Sigmoid colon (tissue), 6 donors: ENCODE measurements at regions not wholly inside any gene's neighbourhood (a gene's known extent, or its start where the extent isn't known, plus 50 kb on each side); places are given as distances from the start of the nearest gene placed in this dataset.
A peak's percentile ranks its signal among the peaks of the same experiment; 100 is the strongest.

ENCODE experiments used
- DNase-seq: peaks from one replicate; pipeline ENCODE4 v3.0.0-alpha.2; 2019
- H3K27ac ChIP-seq, 4 donors: fragments of 200-600 bp; sonication (generic); one replicate each; pipeline ENCODE4 v1.5.1; 2016 to 2019; ENCODE audit warnings: mild to moderate bottlenecking in 1 of 4
- H3K27me3 ChIP-seq, 3 donors: fragments of 200-600 bp; sonication (generic); one replicate each; pipeline ENCODE4 v1.5.1; 2019; ENCODE audit warnings: mild to moderate bottlenecking in 1 of 3
- H3K36me3 ChIP-seq, 4 donors: fragments of 200-600 bp; sonication (generic); one replicate each; pipeline ENCODE4 v1.5.1; 2016 to 2019
- H3K4me1 ChIP-seq, 4 donors: fragments of 200-600 bp; sonication (generic); one replicate each; pipeline ENCODE4 v1.5.1; 2017 to 2019
- H3K4me3 ChIP-seq, 4 donors: fragments of 200-600 bp; sonication (generic); one replicate each; pipeline ENCODE4 v1.5.1; 2017 to 2019; ENCODE audit warnings: mild to moderate bottlenecking in 2 of 4, moderate library complexity in 1 of 4
- H3K9me3 ChIP-seq, 4 donors: fragments of 200-600 bp in 3 of 4; sonication (generic) in 3 of 4; one replicate each; pipeline versions ENCODE4 v1.5.1 to v1.6.1; 2013 to 2019
- CTCF ChIP-seq, 4 experiments: fragments of 450-650 bp in 3 of 4; fragments of 200-600 bp in 1 of 4; IDR thresholded peaks; one replicate each; pipeline ENCODE4 v1.5.1; 2016 to 2019; ENCODE audit warnings: antibody characterized with exemption in 4 of 4, mild to moderate bottlenecking in 3 of 4, moderate library complexity in 2 of 4
- EP300 ChIP-seq, 4 donors: sonication (generic); formaldehyde crosslinking; IDR thresholded peaks; one replicate each; pipeline ENCODE4 v1.6.1; 2017; ENCODE audit warnings: antibody characterized with exemption in 4 of 4
- POLR2A ChIP-seq, 2 donors: fragments of 450-650 bp; IDR thresholded peaks; one replicate each; pipeline ENCODE4 v1.6.1; 2016; ENCODE audit warnings: antibody characterized with exemption in 2 of 2, mild to moderate bottlenecking in 2 of 2, moderate library complexity in 2 of 2
- POLR2AphosphoS5 ChIP-seq, 4 donors: sonication (generic); formaldehyde crosslinking; IDR thresholded peaks; one replicate each; pipeline ENCODE4 v1.6.1; 2017; ENCODE audit warnings: antibody characterized with exemption in 4 of 4
- WGBS, 2 donors: extraction: QIAGEN DNeasy Blood & Tissue Kit; methylation state at CpG; one replicate each; pipeline ENCODE4 v1.1.7; 2013; 5-methylcytosine and 5-hydroxymethylcytosine counted together
- intact Hi-C: fragments of 100-400 bp; cut with DNase I; formaldehyde crosslinking; loops from one replicate; pipeline ENCODE4 v1.15.1; 2023
- donor health status: healthy with polysubstance abuse.
- donor health status: healthy.

GRCh38 chr18:22663378-22663777 is 245.7 kb upstream of the CTAGE1 start:
- H3K4me1 ChIP-seq: peaks cover 0 to 24% (median 21%) of the 10 kb centered on the region in 4 donors
- H3K9me3 ChIP-seq: peaks cover 0 to 2% (median 0%) of the 10 kb centered on the region in 4 donors
- no peaks in the 10 kb centered on the region for H3K36me3 ChIP-seq
- 97 to 100% methylated on average over 1 of the region's 1 CpG for WGBS, 2 donors
- no peaks in the 10 kb centered on the region for H3K27me3 ChIP-seq
- no peak for TF ChIP-seq POLR2A (IDR thresholded peaks at IDR 0.05)
- TF ChIP-seq POLR2AphosphoS5 (IDR thresholded peaks at IDR 0.05): no peak
- no peak for TF ChIP-seq EP300 (IDR thresholded peaks at IDR 0.05)
- no peak for TF ChIP-seq CTCF (IDR thresholded peaks at IDR 0.05)
- no peak for DNase-seq
- intact Hi-C loops: no loop called here
- no peak overlapping the region for H3K27ac ChIP-seq
- H3K4me3 ChIP-seq: no peak overlapping the region

GRCh38 chr18:22666411-22666940 is 248.8 kb upstream of the CTAGE1 start:
- H3K27ac ChIP-seq: peak overlapping the region in 3 of 4 donors; percentile 69 to 85 (median 79)

GRCh38 chr18:22667156-22667555 is 249.4 kb upstream of the CTAGE1 start:
- Histone ChIP-seq H3K4me3 (no peak overlapping the region), H3K36me3 (no peaks in the 10 kb centered on the region), H3K27me3 (no peaks in the 10 kb centered on the region), H3K4me1 (peaks cover 0 to 41% (median 28%) of the 10 kb centered on the region in 4 donors), H3K9me3 (peaks cover 0 to 2% (median 0%) of the 10 kb centered on the region in 4 donors), H3K27ac (peak overlapping the region in 3 of 4 donors; percentile 69 to 85 (median 79))
- 87 to 91% methylated on average over 4 of the region's 4 CpGs for WGBS, 2 donors
- no peak for DNase-seq
- TF ChIP-seq POLR2AphosphoS5 (IDR thresholded peaks at IDR 0.05) (no peak), POLR2A (IDR thresholded peaks at IDR 0.05) (no peak), EP300 (IDR thresholded peaks at IDR 0.05) (no peak), CTCF (IDR thresholded peaks at IDR 0.05) (no peak)
- intact Hi-C loops: loop anchor here (2.0 kb wide), 1 partner anchor 16 kb away; no protein-coding TSS in a partner anchor

More at GRCh38 chr18:22666411-22666940, 248.8 kb upstream of the CTAGE1 start:
- Histone ChIP-seq H3K27me3 (no peaks in the 10 kb centered on the region), H3K9me3 (peaks cover 0 to 2% (median 0%) of the 10 kb centered on the region in 4 donors), H3K36me3 (no peaks in the 10 kb centered on the region), H3K4me1 (peaks cover 0 to 41% (median 28%) of the 10 kb centered on the region in 4 donors), H3K4me3 (no peak overlapping the region)
- no peak for DNase-seq
- no peak for TF ChIP-seq POLR2A (IDR thresholded peaks at IDR 0.05)
- no peak for TF ChIP-seq CTCF (IDR thresholded peaks at IDR 0.05)
- no peak for TF ChIP-seq POLR2AphosphoS5 (IDR thresholded peaks at IDR 0.05)
- TF ChIP-seq EP300 (IDR thresholded peaks at IDR 0.05): no peak
- intact Hi-C loops: loop anchor here (2.0 kb wide), 1 partner anchor 16 kb away; no protein-coding TSS in a partner anchor
- 69 to 78% methylated on average over 4 of the region's 4 CpGs for WGBS, 2 donors

GRCh38 chr18:22667616-22668422 is 250.1 kb upstream of the CTAGE1 start:
- 75 to 85% methylated on average over 8 of the region's 8 CpGs for WGBS, 2 donors
- no peaks in the 10 kb centered on the region for H3K9me3 ChIP-seq
- peaks cover 0 to 41% (median 28%) of the 10 kb centered on the region in 4 donors for H3K4me1 ChIP-seq
- peak; percentile 89 to 96 (median 96) for TF ChIP-seq POLR2AphosphoS5 (IDR thresholded peaks at IDR 0.05)
- peak in 3 of 4 donors; percentile 72 to 83 (median 77) for TF ChIP-seq EP300 (IDR thresholded peaks at IDR 0.05)
- TF ChIP-seq CTCF (IDR thresholded peaks at IDR 0.05): no peak
- H3K4me3 ChIP-seq: no peak overlapping the region
- DNase-seq: no peak
- no peaks in the 10 kb centered on the region for H3K36me3 ChIP-seq
- intact Hi-C loops: loop anchor here (2.0 kb wide), 1 partner anchor 15 kb away; no protein-coding TSS in a partner anchor
- peak overlapping the region in 3 of 4 donors; percentile 69 to 85 (median 79) for H3K27ac ChIP-seq
- H3K27me3 ChIP-seq: no peaks in the 10 kb centered on the region
